Stimulated activated CD8-positive, alpha-beta memory T cell treated with anti-CD3 and anti-CD28 coated beads, Interleukin-2, amount 100 ng/mL, for 1 hour (primary cell): ENCODE measurements at regions not wholly inside any gene's neighbourhood (a gene's known extent, or its start where the extent isn't known, plus 50 kb on each side); places are given as distances from the start of the nearest gene placed in this dataset.

Source experiments
- DNase-seq, 2 donors: peaks; one replicate each; pipeline ENCODE4 v3.0.0-alpha.2; 2020; ENCODE audit warnings: low read depth in 2 of 2

GRCh38 chr1:169012416-169012815, 94.1 kb upstream of the ATP1B1 start:
- no peak for DNase-seq

- DNase-seq = no peak
Observed at GRCh38 chr1:169013821-169014220, 92.7 kb upstream of the ATP1B1 start.

GRCh38 chr1:169015464-169015863, 91.0 kb upstream of the ATP1B1 start:
- DNase-seq = no peak

- DNase-seq = no peak
Observed at GRCh38 chr1:169018751-169019150, 87.7 kb upstream of the ATP1B1 start.

GRCh38 chr1:169019419-169020058, 87.0 kb upstream of the ATP1B1 start:
- no peak for DNase-seq

- DNase-seq = no peak
Observed at GRCh38 chr1:169020684-169021083, 85.8 kb upstream of the ATP1B1 start.

- no peak for DNase-seq
Observed at GRCh38 chr1:169022648-169023047, 83.8 kb upstream of the ATP1B1 start.

- DNase-seq = no peak
Observed at GRCh38 chr1:169024255-169024654, 82.2 kb upstream of the ATP1B1 start.

GRCh38 chr1:169024800-169025271, 81.7 kb upstream of the ATP1B1 start:
- no peak for DNase-seq

- DNase-seq = no peak
Observed at GRCh38 chr1:169025412-169025811, 81.1 kb upstream of the ATP1B1 start.

- no peak for DNase-seq
Observed at GRCh38 chr1:169027607-169028320, 78.7 kb upstream of the ATP1B1 start.

- DNase-seq = no peak
Observed at GRCh38 chr1:169031566-169032224, 74.8 kb upstream of the ATP1B1 start.

- DNase-seq = no peak
Observed at GRCh38 chr1:169041366-169041765, 65.1 kb upstream of the ATP1B1 start.

- DNase-seq = no peak
Observed at GRCh38 chr1:169042377-169042776, 64.1 kb upstream of the ATP1B1 start.

- DNase-seq = no peak
Observed at GRCh38 chr1:169043823-169044222, 62.7 kb upstream of the ATP1B1 start.

GRCh38 chr1:169044296-169044695, 62.2 kb upstream of the ATP1B1 start:
- DNase-seq = peak in 1 of 2 donors; percentile 10

GRCh38 chr1:169044971-169045370, 61.5 kb upstream of the ATP1B1 start:
- no peak for DNase-seq

GRCh38 chr1:169046671-169047070, 59.8 kb upstream of the ATP1B1 start:
- no peak for DNase-seq

GRCh38 chr1:169047074-169047473, 59.4 kb upstream of the ATP1B1 start:
- no peak for DNase-seq

GRCh38 chr1:169048043-169048442, 58.4 kb upstream of the ATP1B1 start:
- DNase-seq = no peak

- DNase-seq = no peak
Observed at GRCh38 chr1:169049258-169049938, 57.1 kb upstream of the ATP1B1 start.

GRCh38 chr1:169051171-169051570, 55.3 kb upstream of the ATP1B1 start:
- DNase-seq = no peak
